ENCODE measurements at regions not wholly inside any gene's neighbourhood (a gene's known extent, or its start where the extent isn't known, plus 50 kb on each side); places are given as distances from the start of the nearest gene placed in this dataset.

DNA sequence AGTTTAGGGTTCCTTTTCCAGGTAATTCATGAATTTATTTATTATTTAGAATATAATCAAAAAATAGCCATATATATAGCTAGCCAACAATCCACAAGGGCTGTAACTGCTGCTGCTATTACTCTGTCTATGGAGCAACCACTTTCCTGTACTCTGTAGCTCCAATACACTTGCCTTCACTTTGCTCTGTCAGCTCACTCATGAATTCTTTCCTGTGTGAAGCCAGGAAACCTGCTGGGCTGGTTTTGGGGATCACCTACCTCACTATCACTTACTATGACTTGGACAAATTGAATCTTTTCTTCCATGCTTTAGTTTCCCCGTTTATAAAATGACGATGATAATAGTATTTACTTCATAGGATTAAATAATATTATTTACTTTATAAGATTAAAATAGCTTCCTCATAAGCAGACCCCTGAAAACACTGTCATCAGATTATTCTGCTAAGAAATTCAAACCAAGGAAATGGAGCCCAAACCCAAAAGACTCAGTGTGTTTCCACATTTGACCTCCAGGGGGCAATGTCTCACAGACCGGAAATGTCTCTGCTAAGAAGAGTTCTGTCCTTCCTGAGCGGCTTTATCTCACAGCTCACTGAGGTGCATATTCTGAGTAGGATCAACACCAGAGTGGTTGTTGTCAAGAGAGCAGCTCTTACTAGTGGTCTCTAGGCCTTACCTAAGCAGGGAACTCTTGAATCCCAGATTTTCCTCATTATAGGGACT lies 457.1 kb downstream of the DAD1 start:
- no peak overlapping the region for H3K9ac ChIP-seq (ENCODE audit: low read depth, low read length)
- no peak overlapping the region for H3K27ac ChIP-seq (ENCODE audit: low read length)
- H3K4me1 ChIP-seq (ENCODE audit: insufficient read depth, low read length) = no peaks in the 10 kb centered on the region
- H3K27me3 ChIP-seq (ENCODE audit: insufficient read depth, low read length) = no peaks in the 10 kb centered on the region
- H3K4me3 ChIP-seq (ENCODE audit: low read length) = no peak overlapping the region
- H3K9me3 ChIP-seq (ENCODE audit: insufficient read depth, low read depth, low read length) = no peaks in the 10 kb centered on the region; the same call in 1 of the 2 replicates
- H3K36me3 ChIP-seq (ENCODE audit: insufficient read depth, low read depth, low read length) = no peaks in the 10 kb centered on the region

DNA sequence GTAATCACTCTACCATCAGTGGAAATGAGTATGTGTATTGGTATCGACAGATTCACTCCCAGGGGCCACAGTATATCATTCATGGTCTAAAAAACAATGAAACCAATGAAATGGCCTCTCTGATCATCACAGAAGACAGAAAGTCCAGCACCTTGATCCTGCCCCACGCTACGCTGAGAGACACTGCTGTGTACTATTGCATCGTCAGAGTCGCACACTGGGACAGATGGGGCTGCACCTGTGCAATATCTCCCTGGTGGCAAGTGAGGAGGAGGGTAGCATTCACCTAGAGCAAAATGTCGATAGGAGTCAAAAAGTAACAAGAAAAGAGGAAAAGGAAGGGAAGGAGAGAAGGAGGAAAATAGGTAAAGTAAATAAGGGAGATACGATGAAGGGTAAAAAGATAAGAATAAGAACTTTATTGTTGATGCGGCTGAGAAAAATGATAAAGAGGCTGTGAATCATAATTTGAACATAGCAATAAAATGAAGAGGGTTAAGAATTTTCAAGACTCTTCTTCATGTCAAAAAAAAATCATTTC lies 450.5 kb upstream of the OR4E1 start:
- H3K9ac ChIP-seq (ENCODE audit: low read depth, low read length) = no peak overlapping the region
- H3K27ac ChIP-seq (ENCODE audit: low read length) = no peak overlapping the region
- H3K9me3 ChIP-seq (ENCODE audit: insufficient read depth, low read depth, low read length) = no peaks in the 10 kb centered on the region
- H3K27me3 ChIP-seq (ENCODE audit: insufficient read depth, low read length) = no peaks in the 10 kb centered on the region
- H3K4me3 ChIP-seq (ENCODE audit: low read length) = no peak overlapping the region
- no peaks in the 10 kb centered on the region for H3K4me1 ChIP-seq (ENCODE audit: insufficient read depth, low read length)
- H3K36me3 ChIP-seq (ENCODE audit: insufficient read depth, low read depth, low read length) = no peaks in the 10 kb centered on the region

DNA sequence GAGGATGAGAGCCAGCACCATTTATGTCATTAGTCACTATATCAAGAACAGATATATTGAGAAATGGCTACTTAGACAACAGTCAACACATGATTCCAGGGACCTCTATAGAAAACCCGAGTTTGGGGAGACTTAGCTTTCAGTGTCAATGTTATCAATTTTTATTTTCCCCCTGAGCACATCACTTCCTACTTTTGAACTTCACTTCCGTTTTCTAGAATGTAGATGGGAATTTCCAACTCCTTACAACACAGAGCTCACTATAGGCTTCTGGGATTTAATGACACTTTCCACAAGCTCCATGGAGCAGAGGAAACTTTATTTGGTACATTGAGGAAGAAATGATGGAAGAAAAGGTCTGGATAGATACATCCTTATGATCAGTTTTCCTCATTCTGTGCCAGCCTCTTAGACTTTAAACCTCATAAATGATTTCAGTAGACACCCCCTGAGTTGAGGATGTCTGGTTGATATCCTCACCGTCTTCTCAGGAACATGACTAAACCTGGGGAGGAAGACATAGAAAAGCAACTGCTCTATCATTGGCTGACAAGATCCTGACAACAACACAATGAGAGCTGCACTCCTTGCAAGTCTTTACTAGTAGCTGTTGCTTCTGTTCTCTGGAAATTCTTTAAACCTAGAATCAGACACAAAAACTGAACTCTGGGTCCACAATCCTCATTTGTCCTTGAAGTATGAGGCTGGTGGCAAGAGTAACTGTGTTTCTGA lies 449.4 kb upstream of the OR4E1 start:
- Histone ChIP-seq H3K4me1 (ENCODE audit: insufficient read depth, low read length) (no peaks in the 10 kb centered on the region), H3K9ac (ENCODE audit: low read depth, low read length) (no peak overlapping the region), H3K27ac (ENCODE audit: low read length) (no peak overlapping the region), H3K36me3 (ENCODE audit: insufficient read depth, low read depth, low read length) (no peaks in the 10 kb centered on the region), H3K4me3 (ENCODE audit: low read length) (no peak overlapping the region), H3K9me3 (ENCODE audit: insufficient read depth, low read depth, low read length) (no peaks in the 10 kb centered on the region), H3K27me3 (ENCODE audit: insufficient read depth, low read length) (no peaks in the 10 kb centered on the region)

DNA sequence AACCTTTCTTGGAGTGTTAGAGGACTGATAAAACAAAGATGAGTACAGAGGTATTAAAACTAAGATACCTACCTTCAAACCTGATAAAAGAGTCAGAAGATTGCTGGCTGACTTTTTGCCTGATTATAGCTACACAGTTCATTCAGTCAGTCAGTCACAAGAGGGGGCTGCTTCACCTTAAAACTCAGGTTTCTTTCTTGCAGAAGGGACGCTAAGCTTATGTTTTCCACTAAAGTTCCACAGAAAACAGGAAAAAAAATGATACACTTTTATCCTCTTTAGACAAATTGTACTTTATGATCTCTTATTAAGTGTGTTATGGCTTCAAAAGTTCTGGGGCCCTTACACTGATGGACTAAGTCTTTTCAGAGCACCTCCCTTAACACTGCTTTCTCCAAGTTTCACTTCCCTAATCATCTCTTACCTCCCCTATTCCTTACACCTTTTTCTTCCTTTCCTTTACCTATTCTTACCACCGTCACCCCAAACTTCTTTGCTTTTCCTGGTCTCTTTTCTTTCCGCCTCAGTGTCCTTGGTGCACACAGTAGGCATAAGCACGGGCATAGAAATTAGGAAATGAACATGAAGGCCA lies 448.7 kb upstream of the OR4E1 start:
- no peaks in the 10 kb centered on the region for H3K9me3 ChIP-seq (ENCODE audit: insufficient read depth, low read depth, low read length)
- no peaks in the 10 kb centered on the region for H3K27me3 ChIP-seq (ENCODE audit: insufficient read depth, low read length)
- no peaks in the 10 kb centered on the region for H3K36me3 ChIP-seq (ENCODE audit: insufficient read depth, low read depth, low read length)
- H3K9ac ChIP-seq (ENCODE audit: low read depth, low read length) = no peak overlapping the region
- H3K4me1 ChIP-seq (ENCODE audit: insufficient read depth, low read length) = no peaks in the 10 kb centered on the region
- no peak overlapping the region for H3K27ac ChIP-seq (ENCODE audit: low read length)
- H3K4me3 ChIP-seq (ENCODE audit: low read length) = no peak overlapping the region

DNA sequence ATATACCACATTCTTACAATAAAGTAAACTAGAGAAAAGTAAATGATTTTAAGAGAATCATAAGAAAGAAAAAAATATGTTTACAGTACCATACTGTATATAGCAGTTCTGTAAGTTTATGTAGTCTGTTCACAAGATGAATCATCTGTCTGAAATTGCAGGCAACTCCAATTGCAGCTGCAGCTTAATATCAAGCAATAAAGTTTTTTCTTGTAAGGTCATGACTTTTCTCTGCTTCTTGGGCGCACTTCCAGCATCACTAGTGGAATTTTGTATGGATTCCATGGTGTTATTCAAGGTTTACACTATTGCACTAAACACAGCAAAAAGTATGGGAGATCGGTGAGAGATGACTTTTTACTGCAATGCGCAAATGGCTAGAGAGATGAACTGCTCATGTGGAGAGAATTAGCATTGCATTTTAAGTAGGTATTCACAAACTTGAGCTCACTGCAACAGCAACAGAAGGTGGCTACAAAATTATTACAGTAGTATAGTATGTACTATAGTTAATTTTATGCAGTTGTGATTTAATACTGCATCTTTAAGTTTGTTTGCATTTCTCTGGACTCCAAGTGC lies 445.4 kb upstream of the OR4E1 start:
- Histone ChIP-seq H3K9me3 (ENCODE audit: insufficient read depth, low read depth, low read length) (no peaks in the 10 kb centered on the region), H3K9ac (ENCODE audit: low read depth, low read length) (no peak overlapping the region), H3K4me3 (ENCODE audit: low read length) (no peak overlapping the region), H3K36me3 (ENCODE audit: insufficient read depth, low read depth, low read length) (no peaks in the 10 kb centered on the region), H3K27ac (ENCODE audit: low read length) (no peak overlapping the region), H3K27me3 (ENCODE audit: insufficient read depth, low read length) (no peaks in the 10 kb centered on the region), H3K4me1 (ENCODE audit: insufficient read depth, low read length) (no peaks in the 10 kb centered on the region)

DNA sequence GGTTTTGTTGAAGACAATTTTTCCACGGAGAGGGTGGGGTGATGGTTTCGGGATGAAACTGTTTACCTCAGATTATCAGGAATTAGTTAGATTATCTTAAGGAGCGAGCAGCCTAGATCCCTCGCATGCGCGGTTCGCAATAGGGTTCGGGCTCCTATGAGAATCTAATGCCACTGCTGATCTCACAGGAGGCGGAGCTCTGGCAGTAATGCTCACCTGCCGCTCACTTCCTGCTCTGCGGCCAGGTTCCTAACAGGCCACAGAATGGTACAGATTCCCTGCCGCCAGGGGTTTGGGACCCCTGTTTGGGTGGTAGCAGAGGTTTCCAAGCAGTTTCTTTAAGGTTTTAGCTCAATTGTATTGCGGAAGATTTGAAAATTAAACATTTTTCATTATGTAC lies 439.8 kb upstream of the OR4E1 start:
- Histone ChIP-seq H3K4me1 (ENCODE audit: insufficient read depth, low read length) (no peaks in the 10 kb centered on the region), H3K27me3 (ENCODE audit: insufficient read depth, low read length) (no peaks in the 10 kb centered on the region), H3K9me3 (ENCODE audit: insufficient read depth, low read depth, low read length) (no peaks in the 10 kb centered on the region)

DNA sequence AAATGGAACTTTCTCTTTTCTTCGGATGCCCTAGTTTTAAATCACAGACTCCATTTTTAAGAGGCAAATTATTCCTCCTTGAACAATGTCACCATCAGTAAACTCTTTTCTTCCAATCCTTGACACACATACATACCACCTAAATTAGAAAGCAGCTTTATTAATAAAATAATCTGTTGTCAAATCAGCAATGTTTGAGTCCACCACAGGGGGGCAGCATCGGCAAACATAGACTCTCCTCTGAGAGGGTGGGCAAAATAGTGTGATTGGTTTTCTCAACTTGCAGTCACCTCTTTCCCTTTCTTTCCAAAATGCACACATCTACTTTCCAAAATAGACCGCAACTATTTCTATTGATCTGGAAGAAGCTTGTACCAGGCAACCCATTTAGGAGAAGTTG lies 438.4 kb upstream of the OR4E1 start:
- Histone ChIP-seq H3K9ac (ENCODE audit: low read depth, low read length) (no peak overlapping the region), H3K4me1 (ENCODE audit: insufficient read depth, low read length) (no peaks in the 10 kb centered on the region), H3K36me3 (ENCODE audit: insufficient read depth, low read depth, low read length) (no peaks in the 10 kb centered on the region), H3K27me3 (ENCODE audit: insufficient read depth, low read length) (no peaks in the 10 kb centered on the region), H3K9me3 (ENCODE audit: insufficient read depth, low read depth, low read length) (no peaks in the 10 kb centered on the region), H3K27ac (ENCODE audit: low read length) (no peak overlapping the region), H3K4me3 (ENCODE audit: low read length) (no peak overlapping the region)

More for the DNA sequence above, 439.8 kb upstream of the OR4E1 start:
- no peak overlapping the region for H3K4me3 ChIP-seq (ENCODE audit: low read length)
- H3K9ac ChIP-seq (ENCODE audit: low read depth, low read length) = no peak overlapping the region
- H3K36me3 ChIP-seq (ENCODE audit: insufficient read depth, low read depth, low read length) = no peaks in the 10 kb centered on the region
- no peak overlapping the region for H3K27ac ChIP-seq (ENCODE audit: low read length)

DNA sequence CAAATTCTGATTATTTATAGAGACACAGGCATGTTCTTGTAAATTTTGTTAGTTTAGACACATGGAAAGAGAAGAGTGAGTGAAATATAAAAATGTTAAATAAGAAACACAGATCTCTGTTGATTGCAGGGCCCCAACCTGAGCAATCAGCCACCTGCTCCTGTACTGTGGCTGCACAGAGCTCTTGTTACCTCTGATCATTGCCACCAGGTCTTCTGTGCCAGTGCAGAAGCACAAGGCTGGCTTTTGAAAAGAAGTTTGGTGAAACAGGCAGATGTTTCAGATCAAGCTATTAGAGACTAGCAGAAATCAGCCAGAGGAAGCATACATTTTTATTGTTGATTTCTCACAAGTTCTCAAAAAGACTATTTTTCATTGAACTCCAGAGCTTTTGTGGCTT lies 434.1 kb upstream of the OR4E1 start:
- no peaks in the 10 kb centered on the region for H3K9me3 ChIP-seq (ENCODE audit: insufficient read depth, low read depth, low read length)
- no peak overlapping the region for H3K4me3 ChIP-seq (ENCODE audit: low read length)
- H3K9ac ChIP-seq (ENCODE audit: low read depth, low read length) = no peak overlapping the region
- no peak overlapping the region for H3K27ac ChIP-seq (ENCODE audit: low read length)
- no peaks in the 10 kb centered on the region for H3K4me1 ChIP-seq (ENCODE audit: insufficient read depth, low read length)
- H3K27me3 ChIP-seq (ENCODE audit: insufficient read depth, low read length) = no peaks in the 10 kb centered on the region
- H3K36me3 ChIP-seq (ENCODE audit: insufficient read depth, low read depth, low read length) = no peaks in the 10 kb centered on the region

DNA sequence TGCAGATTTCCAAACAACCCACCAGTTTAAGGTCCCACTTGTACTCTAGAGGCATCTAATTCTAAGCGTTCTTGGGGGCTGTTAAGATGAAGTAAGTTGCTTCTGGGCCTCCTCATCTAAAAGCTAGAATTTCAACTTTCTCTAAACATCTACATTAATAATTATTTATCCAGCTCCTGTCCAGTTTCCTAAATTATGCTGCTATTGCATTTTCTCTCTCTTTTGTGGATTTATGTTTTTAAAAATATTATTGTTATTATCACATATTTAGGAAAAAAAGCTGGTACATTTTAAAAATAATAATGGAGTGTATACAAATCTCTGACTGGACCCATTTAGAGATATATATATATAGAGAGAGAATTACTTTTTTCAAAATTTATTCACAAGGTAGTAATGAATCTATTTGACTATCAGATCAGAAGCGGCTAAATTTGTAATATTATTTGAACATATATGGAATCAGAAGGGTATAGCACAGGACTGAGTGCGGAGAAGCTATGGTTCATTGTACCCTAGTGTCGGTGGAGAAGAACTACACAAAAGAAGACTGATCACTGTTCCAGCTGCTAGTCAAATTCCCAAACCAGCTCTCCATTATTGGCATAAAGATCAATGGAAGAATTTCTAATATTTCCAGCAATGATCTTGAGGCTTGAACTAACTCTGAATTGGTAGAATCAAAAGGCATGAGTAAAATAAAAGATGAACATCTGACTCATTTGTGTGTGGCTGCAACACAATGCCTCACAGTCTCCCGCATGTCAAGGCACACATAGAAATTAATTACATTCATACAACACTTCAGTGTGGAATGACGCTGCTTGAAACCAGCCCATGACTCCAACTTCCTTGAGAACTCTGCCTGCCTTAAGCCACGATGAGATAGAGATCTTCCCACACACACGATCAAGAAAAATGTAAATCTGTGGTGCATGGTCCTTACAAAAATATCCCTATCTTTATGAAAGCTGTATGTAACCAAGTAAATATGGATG lies 433.4 kb upstream of the OR4E1 start:
- Histone ChIP-seq H3K4me3 (ENCODE audit: low read length) (no peak overlapping the region), H3K36me3 (ENCODE audit: insufficient read depth, low read depth, low read length) (no peaks in the 10 kb centered on the region), H3K9me3 (ENCODE audit: insufficient read depth, low read depth, low read length) (no peaks in the 10 kb centered on the region), H3K4me1 (ENCODE audit: insufficient read depth, low read length) (no peaks in the 10 kb centered on the region), H3K9ac (ENCODE audit: low read depth, low read length) (no peak overlapping the region), H3K27me3 (ENCODE audit: insufficient read depth, low read length) (no peaks in the 10 kb centered on the region), H3K27ac (ENCODE audit: low read length) (no peak overlapping the region)

DNA sequence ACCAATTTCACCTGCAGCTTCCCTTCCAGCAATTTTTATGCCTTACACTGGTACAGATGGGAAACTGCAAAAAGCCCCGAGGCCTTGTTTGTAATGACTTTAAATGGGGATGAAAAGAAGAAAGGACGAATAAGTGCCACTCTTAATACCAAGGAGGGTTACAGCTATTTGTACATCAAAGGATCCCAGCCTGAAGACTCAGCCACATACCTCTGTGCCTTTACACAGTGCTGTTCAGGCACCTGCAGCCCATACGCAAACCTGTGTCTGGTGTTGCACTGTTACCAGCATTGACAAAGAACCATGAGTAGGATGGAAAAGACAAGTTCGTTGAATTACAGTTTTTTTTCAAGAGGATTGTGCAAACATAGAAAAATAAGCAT lies 432.0 kb upstream of the OR4E1 start:
- Histone ChIP-seq H3K27ac (ENCODE audit: low read length) (no peak overlapping the region), H3K9me3 (ENCODE audit: insufficient read depth, low read depth, low read length) (no peaks in the 10 kb centered on the region), H3K4me3 (ENCODE audit: low read length) (no peak overlapping the region)

More for the DNA sequence above, 432.0 kb upstream of the OR4E1 start:
- no peaks in the 10 kb centered on the region for H3K27me3 ChIP-seq (ENCODE audit: insufficient read depth, low read length)
- H3K36me3 ChIP-seq (ENCODE audit: insufficient read depth, low read depth, low read length) = no peaks in the 10 kb centered on the region
- H3K9ac ChIP-seq (ENCODE audit: low read depth, low read length) = no peak overlapping the region
- H3K4me1 ChIP-seq (ENCODE audit: insufficient read depth, low read length) = no peaks in the 10 kb centered on the region

All from iPS-20b (cell line).